M059J (cell line): ENCODE measurements at regions not wholly inside any gene's neighbourhood (a gene's known extent, or its start where the extent isn't known, plus 50 kb on each side); places are given as distances from the start of the nearest gene placed in this dataset.
"Not testable (repeated sequence)": the region's sequence is repeated elsewhere in the genome, so short reads cannot be mapped to it uniquely, and the experiment has no call there.

ENCODE experiments used
- DNase-seq: peaks from one replicate; pipeline ENCODE4 v3.0.0-alpha.2; 2012; ENCODE audit warnings: low read depth

GRCh38 chr2:18986046-18986445 lies 372.4 kb downstream of the OSR1 start:
- no peak for DNase-seq

DNA sequence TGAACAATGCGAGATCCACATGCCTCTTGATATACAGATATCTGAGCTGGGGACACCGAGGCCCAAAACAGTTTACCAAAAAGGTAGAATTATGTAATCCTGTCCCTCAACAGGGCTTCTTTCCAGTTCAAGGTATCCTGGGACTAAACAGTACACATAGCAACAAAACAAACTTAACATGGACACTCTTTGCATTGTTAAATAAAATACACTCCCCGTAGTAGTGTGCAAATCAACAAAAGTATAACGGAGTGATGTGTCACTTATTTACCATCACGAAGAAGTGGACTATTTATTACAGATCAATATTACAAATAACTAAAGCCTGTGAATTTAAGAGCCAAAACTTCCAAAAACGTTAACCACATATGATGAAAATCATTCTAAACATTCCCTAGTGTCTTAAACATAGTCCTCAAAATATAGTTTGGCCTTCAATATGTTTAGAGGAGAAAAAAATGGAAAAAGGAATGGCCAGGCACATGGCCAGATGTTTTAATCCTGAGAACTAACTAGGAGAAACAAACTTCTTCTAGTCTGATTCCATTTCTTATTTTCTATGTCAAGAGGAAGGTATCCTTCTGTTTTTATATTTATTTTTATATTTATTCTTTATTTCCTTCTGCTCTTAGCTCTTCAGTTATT lies 377.5 kb downstream of the OSR1 start:
- no peak for DNase-seq

- no peak for DNase-seq
Measured at GRCh38 chr2:18980104-18980785, 378.2 kb downstream of the OSR1 start.

DNA sequence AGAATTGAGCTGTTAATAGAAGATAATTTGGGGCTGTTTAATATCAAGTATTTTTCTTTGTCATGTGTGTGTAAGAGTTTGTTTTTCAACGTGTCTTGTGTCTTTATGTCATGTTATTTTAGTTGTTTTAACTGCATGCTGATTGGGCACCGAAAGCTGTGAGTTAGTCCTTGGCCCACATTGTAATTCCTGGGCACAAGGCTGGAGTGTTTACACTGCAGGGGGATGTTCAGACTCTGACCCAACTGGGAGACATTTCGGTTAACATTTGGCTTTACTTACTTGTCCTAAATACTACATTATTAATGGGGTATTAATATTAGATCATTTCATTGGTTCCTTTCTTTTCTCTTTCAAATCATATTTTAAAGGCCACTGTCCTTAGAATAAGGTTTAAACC lies 381.0 kb downstream of the OSR1 start:
- DNase-seq, result no peak

DNA sequence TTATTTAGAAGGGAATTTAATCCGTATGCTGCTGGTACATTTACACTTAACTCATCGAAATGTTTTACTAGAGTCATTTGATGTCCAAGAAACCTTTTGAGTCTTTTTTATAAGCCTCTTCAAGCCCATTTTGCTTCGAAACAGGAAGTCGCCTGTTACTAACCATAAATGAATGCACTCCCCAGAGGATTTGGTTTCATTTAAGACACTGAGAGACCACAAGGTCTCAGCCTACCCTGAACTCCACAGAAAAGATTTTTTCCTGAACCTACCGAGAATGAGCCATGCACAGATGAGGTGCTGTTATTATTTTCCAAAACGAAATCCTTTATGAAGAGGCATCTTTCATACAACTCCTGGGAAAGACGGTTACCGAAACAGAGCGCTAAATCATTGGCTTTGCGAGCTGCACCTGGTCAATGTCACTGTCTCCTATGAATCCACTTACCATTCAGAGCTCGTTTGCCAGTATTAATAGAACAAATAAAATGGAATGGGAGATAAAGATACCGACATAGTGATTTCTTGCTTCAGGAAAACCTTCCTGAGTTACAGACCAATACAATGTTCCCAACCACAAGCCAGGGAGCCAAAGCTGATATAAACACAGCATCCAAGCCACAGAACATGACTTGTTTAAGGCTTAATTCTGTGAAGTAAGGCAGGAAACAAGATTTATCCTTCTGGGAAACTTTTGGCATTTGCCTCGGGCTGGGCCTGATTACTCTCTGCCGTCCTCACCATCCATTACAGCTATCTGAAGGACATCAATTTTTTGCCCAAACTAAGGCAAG lies 382.1 kb downstream of the OSR1 start:
- peak; percentile 94 for DNase-seq

GRCh38 chr2:18975506-18976167 lies 382.8 kb downstream of the OSR1 start:
- no peak for DNase-seq

GRCh38 chr2:18971628-18972027 lies 382.3 kb upstream of the NT5C1B start:
- peak; percentile 70 for DNase-seq

- DNase-seq, result peak; percentile 12
Measured at GRCh38 chr2:18971069-18971378, 381.7 kb upstream of the NT5C1B start.

- DNase-seq, result no peak
Measured at GRCh38 chr2:18966131-18966530, 376.8 kb upstream of the NT5C1B start.

GRCh38 chr2:18963739-18964256 lies 374.4 kb upstream of the NT5C1B start:
- DNase-seq, result peak; percentile 57

DNA sequence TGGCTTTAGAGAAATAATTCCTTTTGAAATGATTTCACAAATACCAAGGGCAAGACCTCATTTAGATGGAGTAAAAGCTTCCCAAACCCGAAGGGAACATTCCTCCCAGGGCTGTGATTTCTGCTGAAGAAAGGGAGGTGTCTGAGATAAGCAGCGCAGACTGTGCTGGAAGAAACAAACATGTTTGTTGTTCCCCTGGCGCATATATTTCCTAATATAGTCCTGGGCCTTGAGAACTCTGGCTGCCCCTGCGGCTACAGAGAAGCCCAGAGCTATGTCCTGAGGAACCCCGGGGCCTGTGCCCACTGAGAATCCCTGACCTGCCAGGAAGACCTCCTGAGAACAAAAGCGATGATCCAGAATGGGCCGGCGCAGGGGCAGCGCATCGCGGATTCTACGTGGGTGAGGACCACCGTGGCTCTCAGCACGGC lies 372.6 kb upstream of the NT5C1B start:
- no peak for DNase-seq

DNA sequence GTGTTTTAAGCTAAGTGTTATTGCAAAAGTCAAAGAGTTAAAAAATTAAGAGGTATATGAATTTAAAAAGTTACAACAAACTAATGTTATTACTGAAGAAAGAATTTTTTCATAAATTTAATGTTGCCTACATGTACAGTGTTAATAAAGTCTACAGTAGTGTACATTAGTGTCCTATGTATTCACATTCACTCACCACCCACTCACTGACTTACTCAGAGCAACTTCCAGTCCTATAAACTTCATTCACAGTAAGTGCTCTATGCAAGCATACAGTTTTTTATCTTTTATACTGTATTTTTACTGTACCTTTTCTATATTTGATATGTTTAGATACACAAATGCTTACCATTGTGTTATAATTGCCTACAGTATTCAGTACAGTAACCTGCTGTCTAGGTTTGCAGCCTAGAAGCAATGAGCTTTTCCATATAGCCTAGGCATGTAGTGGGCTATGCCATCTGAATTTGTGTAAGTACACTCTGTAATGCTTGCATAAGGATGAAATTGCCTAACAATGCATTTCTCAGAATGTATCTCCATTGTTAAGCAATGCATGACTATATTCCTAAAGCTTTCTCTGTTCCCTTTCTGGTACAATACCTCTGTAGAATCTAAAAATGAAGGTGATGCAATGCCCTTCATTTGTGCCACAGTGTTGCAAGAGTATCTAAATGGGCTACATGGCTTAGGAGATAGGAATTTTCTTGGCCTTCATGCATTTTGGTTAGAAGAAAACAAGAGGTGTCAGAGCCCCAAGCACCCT lies 370.8 kb upstream of the NT5C1B start:
- no peak for DNase-seq

- DNase-seq, result no peak
Measured at GRCh38 chr2:18959200-18959599, 369.8 kb upstream of the NT5C1B start.

DNA sequence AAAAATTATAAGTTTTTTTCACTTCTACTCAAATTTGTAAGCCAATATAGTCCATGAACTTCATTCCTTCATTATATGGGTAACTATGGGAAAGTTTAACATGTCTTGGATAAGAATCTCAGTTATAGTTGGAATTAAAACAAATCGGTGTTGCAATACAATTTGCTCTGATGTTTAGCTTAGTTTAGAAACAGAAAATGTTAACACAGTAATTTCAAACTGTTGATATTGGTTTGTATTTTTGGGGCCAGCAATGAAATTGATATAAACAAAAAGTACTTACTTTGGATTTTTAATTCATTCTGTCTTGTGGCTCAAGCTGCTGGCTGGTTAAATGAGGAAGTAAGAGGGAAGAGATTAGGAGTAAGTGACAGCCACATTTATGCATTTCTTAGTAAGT lies 368.5 kb upstream of the NT5C1B start:
- no peak for DNase-seq

GRCh38 chr2:18950361-18950851 lies 361.0 kb upstream of the NT5C1B start:
- peak; percentile 94 for DNase-seq

GRCh38 chr2:18949871-18950270 lies 360.5 kb upstream of the NT5C1B start:
- DNase-seq, result no peak

- DNase-seq, result no peak
Measured at GRCh38 chr2:18940184-18940583, 350.8 kb upstream of the NT5C1B start.

DNA sequence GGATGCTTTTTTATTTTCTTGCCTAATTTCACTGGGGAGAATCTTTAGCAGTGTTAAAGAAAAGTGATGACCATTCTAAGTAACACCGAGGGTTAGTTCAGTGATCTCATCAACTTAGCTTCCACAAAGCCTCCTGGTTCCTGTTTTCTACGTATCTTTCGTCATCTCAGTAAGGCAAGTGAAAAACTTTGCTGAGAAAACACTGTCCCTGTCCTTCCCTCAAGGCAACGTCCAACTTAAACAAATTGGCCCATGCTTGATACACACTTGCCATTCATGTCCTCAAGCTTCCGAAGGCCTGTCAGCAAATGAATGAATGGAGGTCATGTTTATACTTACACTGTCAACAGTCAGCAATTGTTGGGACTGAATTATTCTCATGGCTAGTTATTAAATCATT lies 350.4 kb upstream of the NT5C1B start:
- DNase-seq, result not testable (repeated sequence)

- no peak for DNase-seq
Measured at GRCh38 chr2:18934886-18935285, 345.5 kb upstream of the NT5C1B start.

- DNase-seq, result no peak
Measured at GRCh38 chr2:18932853-18933252, 343.5 kb upstream of the NT5C1B start.

GRCh38 chr2:18930971-18931370 lies 341.6 kb upstream of the NT5C1B start:
- no peak for DNase-seq
